HG02763 (cell line): ENCODE measurements at regions not wholly inside any gene's neighbourhood (a gene's known extent, or its start where the extent isn't known, plus 50 kb on each side); places are given as distances from the start of the nearest gene placed in this dataset.

ENCODE experiments used
- ATAC-seq: cut with Tn5 transposase; IDR thresholded peaks from one replicate; pipeline ENCODE4 v1.9.1; 2021; ENCODE audit warnings: mild to moderate bottlenecking, moderate library complexity; ENCODE audit not compliant: unreplicated experiment

DNA sequence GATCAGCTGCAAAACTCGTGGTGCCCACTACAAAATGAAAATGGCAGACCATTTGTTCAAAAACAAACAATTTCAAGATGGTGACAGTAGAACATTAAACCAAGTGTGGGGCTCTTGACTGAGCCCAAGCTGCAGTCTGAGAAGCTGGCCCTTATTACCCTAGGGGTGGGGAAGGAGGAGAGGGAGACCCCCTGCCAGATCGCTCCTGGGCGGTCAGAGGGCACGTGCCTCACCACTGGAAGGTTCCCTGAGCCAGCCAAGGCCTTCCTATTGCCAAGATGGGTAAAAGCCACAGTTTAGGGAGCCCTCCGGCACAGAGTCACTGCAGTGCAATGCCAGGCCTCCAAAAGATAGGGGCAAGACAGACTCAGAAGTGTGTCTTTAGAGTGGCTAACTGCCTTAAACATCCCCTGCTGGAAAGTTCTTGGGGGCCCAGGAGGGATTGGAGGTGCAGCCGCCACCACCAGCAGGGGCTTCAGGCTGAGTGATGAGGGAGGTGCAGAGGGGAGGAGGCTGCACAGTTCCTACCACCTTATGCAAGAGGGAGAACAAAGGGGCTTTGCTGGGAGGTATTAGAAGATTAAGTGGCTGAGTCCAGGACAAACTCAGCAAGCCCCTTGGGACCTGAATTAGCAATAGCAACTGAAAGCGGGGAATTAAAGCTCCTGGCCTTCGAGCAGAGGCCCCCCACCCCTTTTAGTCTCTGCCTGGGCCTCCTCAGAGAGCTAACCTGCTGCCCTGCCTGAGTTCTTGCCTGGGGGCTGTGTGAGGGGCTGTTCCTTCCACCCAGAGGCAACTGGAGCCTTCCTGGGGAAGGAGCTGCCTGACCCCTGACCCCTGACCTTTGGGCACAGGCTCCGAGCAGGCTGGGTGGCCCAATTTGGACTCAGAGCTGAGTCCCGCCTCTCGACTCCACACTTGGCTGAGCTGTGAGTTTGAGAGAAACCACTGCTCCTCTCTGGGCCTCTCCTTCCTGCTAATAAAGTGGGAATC lies 88.4 kb downstream of the VEGFA start:
- no peak for ATAC-seq

DNA sequence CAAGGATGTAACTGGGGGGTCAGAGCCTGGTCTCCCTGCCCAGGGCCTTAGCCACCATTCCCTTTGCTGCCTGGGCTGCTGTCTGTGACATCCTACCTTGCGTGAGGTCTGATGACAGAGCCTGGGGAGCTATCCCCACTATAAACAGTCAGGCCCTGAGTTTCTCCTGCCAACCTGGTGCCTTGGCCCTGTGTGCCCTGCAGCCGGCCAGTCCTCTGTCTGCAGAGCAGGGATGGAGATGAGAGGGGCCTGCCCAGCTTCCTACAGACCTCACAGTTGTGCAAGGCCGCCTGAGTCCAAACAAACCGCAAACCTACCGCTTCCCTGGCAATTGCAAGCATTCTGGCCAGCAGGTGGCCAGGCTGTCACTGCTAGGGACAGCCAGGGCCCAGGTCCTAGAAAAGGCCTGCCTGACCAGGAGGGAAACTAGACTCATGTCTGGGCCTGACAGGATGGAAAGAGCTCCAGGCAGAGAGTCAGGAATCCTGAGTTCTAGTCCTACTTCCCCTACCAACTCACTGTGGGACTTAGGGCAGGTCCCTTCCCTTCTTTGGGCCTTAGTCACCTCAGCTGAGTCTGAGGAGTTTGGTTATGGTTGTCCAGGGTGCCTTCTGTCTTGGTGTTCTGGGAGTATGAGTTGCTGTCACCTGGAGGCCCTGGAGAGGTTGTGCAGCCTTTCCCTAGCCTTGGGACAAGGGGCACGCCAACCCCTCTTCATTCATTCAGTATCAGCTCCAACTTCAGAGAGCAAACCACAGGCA lies 86.2 kb downstream of the VEGFA start:
- no peak for ATAC-seq

DNA sequence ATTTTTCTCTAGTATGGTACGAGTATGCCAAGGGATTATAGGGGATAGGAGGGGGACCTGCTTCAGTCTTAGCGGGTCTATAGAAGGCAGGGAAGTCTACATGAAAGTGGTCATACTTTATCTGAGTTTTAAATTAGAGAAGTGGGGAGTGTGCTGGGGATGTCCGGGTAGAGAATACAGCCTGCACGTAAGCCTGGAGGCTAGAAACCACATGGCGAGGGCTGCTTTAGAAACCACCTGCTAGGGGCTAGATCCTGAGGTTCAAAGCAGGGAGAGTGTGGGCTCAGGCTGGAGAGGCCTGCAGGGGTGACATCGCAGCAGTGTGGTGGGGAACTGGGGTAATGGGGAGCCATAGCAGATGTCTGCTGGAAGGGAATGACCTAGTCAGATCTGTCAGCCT lies 85.2 kb downstream of the VEGFA start:
- ATAC-seq = no peak

DNA sequence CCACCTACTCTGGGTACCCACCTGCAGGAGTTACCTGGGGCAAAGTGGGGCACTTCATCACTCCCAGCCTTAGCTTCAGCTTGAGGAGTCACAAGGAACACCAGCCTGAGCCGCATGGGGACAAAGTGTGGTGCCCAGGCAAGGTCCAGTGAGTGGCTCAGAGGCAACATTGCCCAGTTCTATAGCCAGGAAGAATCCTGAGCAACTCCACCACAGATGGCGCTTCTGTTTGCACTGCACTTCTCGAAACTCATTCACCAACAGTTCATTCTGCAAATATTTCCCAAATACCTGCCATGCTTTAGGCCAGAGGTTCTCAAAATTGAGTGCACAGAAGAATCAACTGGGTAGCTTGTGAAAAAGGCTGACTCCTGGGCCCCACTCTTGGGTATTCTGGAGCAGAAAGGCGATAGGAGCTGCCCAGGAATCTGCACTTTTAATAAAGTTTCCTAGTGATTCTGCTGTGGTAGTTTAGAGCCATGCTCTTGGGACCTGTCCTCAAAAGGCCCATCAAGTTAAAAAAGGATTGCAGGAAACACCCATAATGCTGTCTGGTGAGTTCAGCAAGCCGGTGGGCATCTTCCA lies 83.1 kb downstream of the VEGFA start:
- ATAC-seq = no peak

DNA sequence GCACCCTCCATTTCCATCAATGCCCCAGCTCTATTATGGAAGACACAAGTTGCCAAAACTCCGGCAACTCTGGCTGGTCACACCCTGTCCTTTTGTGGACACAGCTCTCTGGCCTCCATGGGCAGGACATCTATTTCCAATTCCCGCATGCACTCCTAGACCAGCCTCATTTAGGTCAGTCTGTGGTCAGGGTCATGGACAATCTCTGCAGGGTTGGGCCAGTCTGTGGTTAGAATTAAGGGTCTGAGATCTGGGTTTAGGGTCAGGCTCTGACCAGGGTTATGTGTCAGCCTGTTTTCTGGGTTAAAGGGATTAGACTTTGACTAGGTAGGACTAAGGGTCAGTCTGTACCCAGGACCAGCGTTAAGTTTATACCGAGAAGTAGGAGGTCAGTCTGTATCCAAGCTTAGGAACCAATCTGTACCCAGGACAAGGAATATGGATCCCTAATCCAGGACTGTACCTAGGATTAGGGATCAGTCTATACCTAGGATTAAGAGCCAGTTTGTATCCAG lies 82.4 kb downstream of the VEGFA start:
- ATAC-seq = no peak

DNA sequence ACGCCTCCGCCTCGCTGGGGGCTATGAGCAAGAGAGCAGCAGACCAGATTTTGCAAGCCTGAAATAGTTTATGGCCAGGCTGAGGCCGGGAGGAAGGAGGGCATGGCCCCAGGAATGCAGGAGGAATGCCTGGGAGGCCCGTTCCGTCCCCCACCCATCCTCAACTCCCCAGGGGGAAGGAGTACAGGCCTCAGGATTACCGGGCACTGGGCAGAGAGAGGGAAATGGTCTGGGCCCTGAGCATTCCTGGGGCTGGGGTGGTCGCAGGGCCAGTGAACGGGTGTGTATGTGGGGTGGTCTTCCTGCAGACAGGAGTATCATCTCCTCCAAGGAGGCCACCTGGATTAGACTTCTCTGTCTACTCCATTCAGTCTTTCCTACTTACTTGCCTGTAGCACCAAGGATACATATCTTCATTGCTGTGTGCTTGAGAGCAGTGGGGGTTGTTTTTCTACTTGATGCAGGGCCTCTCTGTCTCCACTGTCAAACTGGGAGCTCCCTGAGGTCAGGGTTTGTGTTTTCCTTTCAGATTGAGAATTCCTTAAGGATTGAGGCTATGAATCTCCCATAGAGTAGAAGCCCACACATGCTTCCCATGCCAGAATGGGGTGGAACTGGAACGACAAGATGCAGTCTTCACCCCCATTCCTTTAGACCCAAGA lies 81.3 kb downstream of the VEGFA start:
- no peak for ATAC-seq

DNA sequence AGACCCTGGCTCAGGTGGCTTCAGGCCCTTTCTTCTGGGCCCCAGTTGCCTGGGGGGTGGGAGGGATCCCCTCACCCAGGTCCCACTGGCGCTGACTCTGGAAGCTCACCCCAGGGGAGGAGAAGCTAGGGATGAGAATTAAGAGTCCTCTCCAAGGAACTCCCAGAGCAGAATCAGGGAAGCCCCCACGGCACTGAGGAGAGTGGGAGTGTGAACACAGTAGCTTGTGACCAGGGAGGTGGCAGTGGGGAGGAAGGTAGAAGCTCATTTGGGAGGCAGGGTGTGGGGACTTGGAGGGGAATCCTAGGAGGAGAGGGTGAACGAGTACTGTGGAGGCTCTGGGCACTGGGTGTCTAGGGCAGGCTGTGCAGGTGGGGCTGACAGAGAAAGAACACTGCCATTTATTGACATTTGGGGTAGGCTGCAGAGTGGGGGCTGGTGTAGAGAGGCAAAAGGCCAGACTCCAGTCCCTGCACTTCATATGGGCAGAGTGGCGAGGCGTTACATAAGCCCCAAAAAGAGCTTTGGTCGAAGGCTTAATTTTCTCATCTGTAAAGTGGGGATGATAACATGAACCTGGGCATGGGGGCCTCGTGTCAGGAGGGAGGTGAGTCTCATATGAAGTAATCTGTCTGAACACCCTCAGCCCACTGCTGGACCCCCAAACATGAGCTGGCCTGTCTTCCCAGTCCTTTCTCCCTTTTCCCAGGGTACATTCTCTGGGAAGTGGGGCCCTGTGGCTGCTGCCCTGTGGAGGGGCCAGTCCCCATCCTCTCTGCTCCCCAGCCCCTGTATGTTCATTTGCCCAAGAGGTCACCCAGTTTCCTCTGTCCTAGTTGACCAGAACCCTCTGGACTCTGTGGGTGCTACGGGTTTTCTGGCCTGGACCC lies 80.5 kb downstream of the VEGFA start:
- ATAC-seq = no peak

DNA sequence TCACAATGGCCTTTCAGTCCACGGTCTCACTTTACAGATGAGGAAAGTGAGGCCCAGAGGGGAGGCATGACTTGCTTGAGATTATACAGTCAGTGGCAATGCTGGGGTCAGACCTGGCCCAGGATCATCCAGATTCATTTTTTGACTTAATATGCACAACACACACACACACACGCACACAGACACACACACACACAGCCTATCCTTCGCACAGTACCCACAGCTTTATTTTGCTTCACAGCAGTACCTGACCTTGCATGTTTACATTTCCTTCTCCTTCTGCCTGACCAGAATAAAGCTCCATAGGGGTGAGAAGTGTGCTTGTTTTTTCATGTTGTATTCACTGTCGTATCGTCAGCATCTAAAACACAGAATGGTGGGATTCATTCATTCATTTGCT lies 79.8 kb downstream of the VEGFA start:
- ATAC-seq = no peak

DNA sequence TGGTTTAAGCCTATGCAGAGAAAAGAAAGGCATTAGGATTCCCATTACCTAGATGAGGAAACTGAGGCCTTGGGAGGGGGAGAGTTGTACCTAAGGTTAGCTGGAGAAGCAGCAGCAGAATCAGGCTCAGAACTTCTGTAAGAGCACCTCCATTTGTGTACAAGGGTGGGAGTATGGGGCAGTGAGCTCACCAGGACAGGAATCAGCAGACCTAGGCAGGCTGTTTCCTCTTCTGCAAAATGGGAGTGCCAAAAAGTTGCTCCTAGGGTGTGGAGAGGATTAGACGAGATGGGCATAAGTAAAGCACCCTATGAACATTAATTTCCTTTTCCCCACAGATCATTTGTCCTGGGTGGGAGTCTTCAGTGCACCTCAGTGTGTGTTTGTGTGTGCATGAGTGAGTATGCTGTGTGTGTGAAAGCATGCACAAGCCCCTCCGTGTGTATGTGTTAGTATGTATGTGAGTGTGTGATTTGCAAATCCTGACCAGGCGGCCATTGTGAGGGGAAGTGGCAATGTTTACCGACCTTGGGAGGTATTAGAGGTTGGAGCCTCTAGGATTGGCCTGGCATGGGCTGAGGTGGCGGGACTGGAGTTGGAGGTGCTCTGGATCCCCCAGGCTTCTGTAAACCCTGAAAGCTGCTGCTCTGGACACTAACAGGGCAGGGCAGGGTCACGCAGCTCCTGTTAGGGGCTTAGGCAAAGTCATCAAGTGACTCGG lies 78.8 kb downstream of the VEGFA start:
- ATAC-seq = no peak

DNA sequence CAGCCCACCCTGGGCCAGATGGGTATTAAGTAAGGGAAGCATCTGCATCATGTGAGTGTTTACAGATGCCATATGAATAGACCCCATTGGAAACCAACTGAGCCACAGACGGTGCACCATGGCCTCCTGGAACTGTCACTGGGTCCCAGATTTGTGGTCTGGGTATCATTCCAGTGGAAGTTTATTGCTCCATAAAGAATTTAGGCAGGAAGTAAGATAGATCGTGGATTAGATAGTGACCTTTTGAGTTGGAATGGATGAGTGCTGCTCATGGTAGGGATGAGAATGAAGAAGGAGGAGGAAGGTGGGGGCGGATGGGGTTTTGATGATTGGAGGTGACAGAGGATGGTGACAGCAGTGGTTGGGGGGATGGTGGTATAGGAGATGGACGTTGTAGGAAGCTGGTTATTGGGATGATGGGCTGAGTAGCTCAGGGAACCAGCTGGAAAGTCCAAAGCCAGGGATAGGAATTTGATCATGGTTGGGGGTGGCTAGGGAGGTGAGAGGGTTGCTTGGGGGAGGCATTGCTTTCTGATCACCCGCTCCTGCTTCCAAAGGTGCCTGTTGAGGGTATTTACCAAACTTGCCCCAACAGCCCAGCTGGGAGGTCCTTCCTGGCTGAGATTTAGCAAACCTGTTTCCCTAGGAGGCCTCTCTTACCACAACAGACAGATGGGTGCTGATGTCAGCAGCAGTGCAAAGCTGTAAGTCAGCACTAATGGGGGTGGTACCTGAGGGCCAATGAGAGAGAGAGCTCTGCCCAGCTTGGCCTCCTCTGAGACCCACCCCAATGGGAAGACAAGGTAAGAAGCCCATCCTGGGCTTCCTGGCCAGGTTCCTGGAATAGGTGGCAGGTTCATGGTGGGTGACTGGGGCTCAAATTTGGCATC lies 78.0 kb downstream of the VEGFA start:
- ATAC-seq = no peak

DNA sequence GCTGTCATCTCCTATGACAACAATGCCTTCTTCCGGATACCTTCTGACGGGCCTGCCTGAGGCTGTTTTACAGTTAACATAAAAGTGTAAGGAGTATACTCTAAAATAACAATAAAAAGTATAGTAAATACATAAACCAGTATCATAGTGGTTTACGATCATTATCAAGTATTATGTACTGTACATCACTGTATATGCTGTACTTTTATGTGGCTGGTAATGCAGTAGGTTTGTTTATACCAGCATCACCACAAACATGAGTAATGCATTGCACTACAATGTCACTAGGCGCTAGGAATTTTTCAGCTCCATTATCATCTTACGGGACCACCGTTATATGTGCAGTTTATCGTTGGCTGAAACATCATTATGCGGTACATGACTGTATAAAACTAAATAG lies 76.5 kb downstream of the VEGFA start:
- ATAC-seq = no peak

DNA sequence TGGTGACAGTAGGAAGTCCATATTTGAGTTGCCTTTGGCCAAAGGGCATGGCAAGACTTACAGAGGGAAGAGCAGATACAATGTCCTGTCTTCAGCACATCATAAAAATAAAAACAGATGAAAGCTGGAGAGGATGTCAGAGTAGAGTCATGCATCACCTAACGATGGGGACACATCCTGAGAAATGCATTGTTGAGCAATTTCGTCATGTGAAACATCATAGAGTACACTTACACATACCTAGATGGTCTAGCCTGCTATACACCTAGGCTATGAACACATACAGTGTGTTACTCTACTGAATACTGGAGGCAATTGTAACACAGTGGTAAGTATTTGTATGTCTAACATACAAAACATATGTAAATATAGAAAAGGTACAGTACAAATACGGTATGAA lies 75.6 kb downstream of the VEGFA start:
- ATAC-seq = no peak

DNA sequence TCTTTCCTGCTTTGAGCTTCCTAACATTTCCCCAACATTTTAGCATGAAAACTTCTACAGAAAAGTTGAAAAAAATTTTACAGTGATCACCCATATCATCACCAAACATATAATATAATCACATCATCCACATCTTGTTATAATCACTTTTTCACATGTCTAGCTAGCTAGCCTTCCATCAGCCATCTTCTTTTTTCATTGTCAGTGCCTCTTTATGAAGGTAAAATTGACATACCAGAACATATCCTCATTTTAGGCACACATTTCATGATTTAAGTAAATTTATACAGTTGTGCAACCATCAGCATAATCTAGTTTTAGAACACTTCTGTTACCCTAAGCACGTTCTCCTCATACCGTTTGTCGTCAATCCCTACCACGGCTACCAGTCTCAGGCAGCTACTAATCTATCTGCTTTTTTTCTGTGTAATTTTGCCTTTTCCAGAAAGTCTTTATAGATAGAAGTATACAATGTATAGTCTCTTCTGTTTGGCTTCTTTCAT lies 73.7 kb downstream of the VEGFA start:
- no peak for ATAC-seq

DNA sequence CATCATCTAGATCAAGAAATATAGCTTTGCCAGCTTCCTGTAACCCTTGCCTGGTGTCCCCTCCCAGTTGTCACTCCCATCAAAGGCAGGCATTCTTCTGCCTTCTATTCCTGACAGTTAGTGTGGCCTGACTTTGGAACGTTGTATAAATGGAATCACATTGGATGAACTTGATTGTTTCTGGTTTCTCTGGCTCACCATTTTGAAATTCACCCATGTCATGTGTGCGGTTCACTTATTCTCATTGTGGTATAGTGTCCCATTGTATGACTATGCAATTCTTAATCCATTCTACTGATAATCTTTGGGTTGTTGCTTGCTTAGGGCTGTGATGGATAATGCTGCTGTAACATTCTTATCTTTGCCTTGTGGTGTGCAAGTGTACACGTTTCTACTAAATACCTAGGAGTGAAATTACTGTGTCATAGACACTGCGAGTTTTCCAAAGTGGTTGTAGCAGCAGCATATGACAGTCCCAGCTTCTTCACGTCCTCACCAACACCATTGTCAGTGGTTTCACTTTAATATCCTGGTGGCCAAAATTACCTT lies 73.2 kb downstream of the VEGFA start:
- ATAC-seq = no peak

DNA sequence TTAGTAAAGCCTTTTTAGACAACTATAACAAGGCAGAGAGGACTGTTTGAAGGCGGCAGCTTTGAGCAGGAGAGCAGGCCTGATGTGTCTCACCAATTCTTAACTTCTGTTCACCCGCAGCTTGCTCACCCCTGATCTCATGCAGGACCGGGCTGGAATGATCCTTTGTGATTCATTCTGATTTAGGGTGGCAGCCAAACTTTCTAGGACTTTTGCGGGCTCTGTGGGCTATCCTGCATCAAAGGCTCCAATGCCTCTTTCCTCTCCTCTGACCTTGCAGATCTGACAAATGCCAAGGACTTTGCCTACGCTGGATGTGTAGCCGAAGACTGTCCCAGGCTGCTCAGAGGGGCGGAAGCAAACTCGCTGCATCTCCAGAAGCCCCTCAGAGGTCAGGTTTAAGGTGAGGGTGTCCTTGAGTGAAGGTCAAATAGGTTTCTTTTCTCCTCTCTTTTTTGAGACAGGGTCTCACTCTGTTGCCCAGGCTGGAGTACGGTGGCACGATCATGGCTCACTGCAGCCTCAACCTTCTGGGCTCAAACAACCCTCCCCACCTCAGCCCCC lies 72.3 kb downstream of the VEGFA start:
- no peak for ATAC-seq

DNA sequence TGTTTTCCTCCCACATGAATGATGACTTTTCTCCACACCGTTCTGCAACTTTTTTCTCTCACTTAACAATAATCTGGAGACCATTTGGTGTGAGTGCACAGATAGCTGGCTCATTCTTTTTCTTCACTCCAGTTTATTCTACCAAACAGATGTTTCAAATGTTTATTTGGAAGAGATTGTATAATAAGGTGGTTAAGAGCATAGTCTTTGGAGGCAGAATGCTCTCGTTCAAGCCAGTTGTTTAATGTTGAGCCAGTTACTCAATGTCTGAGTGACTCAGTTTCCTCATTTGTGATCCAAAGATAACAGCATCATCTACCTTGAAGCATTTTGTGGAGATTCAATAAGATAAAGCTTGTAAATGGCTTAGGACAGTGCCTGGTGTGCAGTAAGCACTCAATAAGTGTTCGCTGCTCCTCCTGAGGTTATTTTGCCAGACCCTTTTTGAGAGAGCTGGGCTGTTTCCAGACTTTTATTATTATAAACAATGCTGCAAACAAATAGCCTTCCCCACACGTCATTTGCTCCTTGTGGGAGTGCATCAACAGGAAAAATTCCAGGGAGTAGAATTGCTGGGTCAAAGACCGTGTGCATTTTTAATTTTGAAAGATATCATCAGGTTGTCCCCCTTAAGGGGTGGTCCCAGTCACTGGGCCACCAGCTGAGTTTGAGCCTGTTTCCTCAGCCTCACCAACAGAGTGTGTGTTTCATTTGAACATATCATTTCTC lies 70.6 kb downstream of the VEGFA start:
- ATAC-seq = no peak
